A673 (cell line): ENCODE measurements at regions not wholly inside any gene's neighbourhood (a gene's known extent, or its start where the extent isn't known, plus 50 kb on each side); places are given as distances from the start of the nearest gene placed in this dataset.

Source experiments
- BruUV-seq: library from RNA; stranded (reverse); fragments of 400-500 nt; replicated peaks from 2 replicates; lab custom pipeline; 2021; lab: Mats Ljungman, UMichigan
- CTCF ChIA-PET: fragments of 300-600 bp; sonication (Branson Sonifier 250); formaldehyde crosslinking; loops from one replicate; lab custom pipeline; 2022; ENCODE audit warnings: antibody characterized with exemption; lab: Charles Lee
- POLR2A ChIA-PET: fragments of 300-600 bp; sonication (Branson Sonifier 250); formaldehyde crosslinking; loops from one replicate; lab custom pipeline; 2022; ENCODE audit warnings: antibody characterized with exemption; ENCODE audit not compliant: low non-redundant PET; lab: Charles Lee
- DNase-seq: peaks from one replicate; pipeline ENCODE4 v3.0.0-alpha.2; 2015; ENCODE audit warnings: low spot score
- H3K27ac ChIP-seq: fragments of 200-600 bp; sonication (generic); 2 replicates; pipeline ENCODE4 v1.5.1; 2016; ENCODE audit warnings: mixed run types, low read depth, mild to moderate bottlenecking, mixed read lengths, antibody characterized with exemption, low read length; ENCODE audit not compliant: poor library complexity, severe bottlenecking
- H3K27me3 ChIP-seq: fragments of 200-600 bp; sonication (generic); replicated peaks from 2 replicates; pipeline ENCODE4 v1.6.1; 2017; ENCODE audit warnings: mixed run types, low read depth, mild to moderate bottlenecking, mixed read lengths, antibody characterized with exemption, low read length; ENCODE audit not compliant: insufficient read depth, poor library complexity
- H3K36me3 ChIP-seq: fragments of 200-600 bp; sonication (generic); 2 replicates; pipeline ENCODE4 v1.6.1; 2016; ENCODE audit warnings: mixed run types, mild to moderate bottlenecking, mixed read lengths, antibody characterized with exemption, low read length; ENCODE audit not compliant: insufficient read depth, poor library complexity, severe bottlenecking
- H3K4me1 ChIP-seq: fragments of 200-600 bp; sonication (generic); 2 replicates; pipeline ENCODE4 v1.6.1; 2017; ENCODE audit warnings: mixed run types, mild to moderate bottlenecking, mixed read lengths, antibody characterized with exemption, low read length; ENCODE audit not compliant: insufficient read depth, poor library complexity, severe bottlenecking
- H3K4me3 ChIP-seq: fragments of 200-600 bp; sonication (generic); 2 replicates; pipeline ENCODE4 v1.5.1; 2016; ENCODE audit warnings: low read depth, mixed run types, mild to moderate bottlenecking, mixed read lengths, low read length; ENCODE audit not compliant: poor library complexity, severe bottlenecking
- H3K9me3 ChIP-seq: fragments of 200-600 bp; sonication (generic); 2 replicates; pipeline ENCODE4 v1.6.1; 2016; ENCODE audit warnings: mixed run types, low read depth, mild to moderate bottlenecking, mixed read lengths, antibody characterized with exemption, low read length; ENCODE audit not compliant: poor library complexity, severe bottlenecking
- CTCF ChIP-seq: fragments of 300-800, 200-600 bp; sonication (generic); conservative IDR thresholded peaks from 2 replicates; pipeline ENCODE4 v1.5.1; 2017; ENCODE audit warnings: low read depth, mild to moderate bottlenecking, antibody characterized with exemption, low read length, moderate library complexity, mixed read lengths
- EZH2 ChIP-seq: fragments of 200-600 bp; sonication (generic); IDR thresholded peaks from 2 replicates; pipeline ENCODE4 v1.6.1; 2017; ENCODE audit warnings: borderline replicate concordance, low read depth, mild to moderate bottlenecking, mixed read lengths, antibody characterized with exemption, low read length; ENCODE audit not compliant: poor library complexity, severe bottlenecking
- intact Hi-C: fragments of 100-400 bp; cut with micrococcal nuclease; formaldehyde crosslinking; loops from one replicate; pipeline ENCODE4 v1.10.0; 2022; ENCODE audit not compliant: unreplicated experiment

GRCh38 chr5:130462516-130462915, 558.3 kb downstream of the CHSY3 start:
- DNase-seq, result no peak

GRCh38 chr5:130455175-130455574, 550.9 kb downstream of the CHSY3 start:
- no peak overlapping the region for H3K27ac ChIP-seq
- no peak for DNase-seq
- H3K36me3 ChIP-seq, result no peaks in the 10 kb centered on the region
- no peaks in the 10 kb centered on the region for H3K9me3 ChIP-seq
- CTCF ChIA-PET, result no interaction called here
- POLR2A ChIA-PET, result no interaction called here
- no peak for TF ChIP-seq CTCF
- TF ChIP-seq EZH2, result no peak
- no peaks in the 10 kb centered on the region for H3K27me3 ChIP-seq
- intact Hi-C loops, result no loop called here
- BruUV-seq, result no TSS peak
- H3K4me3 ChIP-seq, result no peak overlapping the region
- no peaks in the 10 kb centered on the region for H3K4me1 ChIP-seq

More at GRCh38 chr5:130462516-130462915, 558.3 kb downstream of the CHSY3 start:
- H3K27me3 ChIP-seq, result no peaks in the 10 kb centered on the region
- no peak for TF ChIP-seq EZH2
- no peak for TF ChIP-seq CTCF
- H3K4me3 ChIP-seq, result no peak overlapping the region
- ChIA-PET POLR2A (no interaction called here), CTCF (no interaction called here)
- H3K27ac ChIP-seq, result no peak overlapping the region
- intact Hi-C loops, result no loop called here
- no TSS peak for BruUV-seq
- H3K9me3 ChIP-seq, result no peaks in the 10 kb centered on the region
- no peaks in the 10 kb centered on the region for H3K36me3 ChIP-seq
- no peaks in the 10 kb centered on the region for H3K4me1 ChIP-seq

- Histone ChIP-seq H3K27ac (no peak overlapping the region), H3K4me3 (no peak overlapping the region), H3K27me3 (no peaks in the 10 kb centered on the region), H3K9me3 (no peaks in the 10 kb centered on the region), H3K36me3 (no peaks in the 10 kb centered on the region), H3K4me1 (no peaks in the 10 kb centered on the region)
- ChIA-PET POLR2A (no interaction called here), CTCF (no interaction called here)
- intact Hi-C loops, result no loop called here
- TF ChIP-seq CTCF, result no peak
- TF ChIP-seq EZH2, result no peak
- no TSS peak for BruUV-seq
- no peak for DNase-seq
Observed at GRCh38 chr5:130452744-130453143, 548.5 kb downstream of the CHSY3 start.
